Progenitor cell of endocrine pancreas (in vitro differentiated cells): ENCODE measurements at regions not wholly inside any gene's neighbourhood (a gene's known extent, or its start where the extent isn't known, plus 50 kb on each side); places are given as distances from the start of the nearest gene placed in this dataset.
A peak's percentile ranks its signal among the peaks of the same experiment; 100 is the strongest.

Experiments
- DNase-seq: peaks from one replicate; pipeline ENCODE4 v3.0.0; 2021; ENCODE audit warnings: low spot score; ENCODE audit not compliant: unreplicated experiment
- H3K27ac Mint-ChIP-seq: 2 replicates; pipeline ENCODE4 v1.8.0; 2021; ENCODE audit warnings: mild to moderate bottlenecking, moderate library complexity, mixed read lengths
- H3K27me3 Mint-ChIP-seq: 2 replicates; pipeline ENCODE4 v1.8.0; 2021; ENCODE audit warnings: mixed read lengths
- H3K36me3 Mint-ChIP-seq: 2 replicates; pipeline ENCODE4 v1.8.0; 2022; ENCODE audit warnings: mixed read lengths; ENCODE audit not compliant: insufficient read depth
- H3K4me1 Mint-ChIP-seq: 2 replicates; pipeline ENCODE4 v1.8.0; 2021; ENCODE audit warnings: low read depth, mixed read lengths
- H3K4me3 Mint-ChIP-seq: 2 replicates; pipeline ENCODE4 v1.8.0; 2021; ENCODE audit warnings: low read depth, mild to moderate bottlenecking, moderate library complexity, mixed read lengths
- H3K9me3 Mint-ChIP-seq: 2 replicates; pipeline ENCODE4 v1.8.0; 2021; ENCODE audit warnings: low read depth, mixed read lengths
- TF ChIP-seq, protein P1 (sequence below): fragments of 200-600 bp; sonication (generic); IDR thresholded peaks from one replicate; pipeline ENCODE4 v1.5.0; 2021; ENCODE audit warnings: antibody characterized with exemption, mild to moderate bottlenecking; ENCODE audit not compliant: unreplicated experiment

DNA sequence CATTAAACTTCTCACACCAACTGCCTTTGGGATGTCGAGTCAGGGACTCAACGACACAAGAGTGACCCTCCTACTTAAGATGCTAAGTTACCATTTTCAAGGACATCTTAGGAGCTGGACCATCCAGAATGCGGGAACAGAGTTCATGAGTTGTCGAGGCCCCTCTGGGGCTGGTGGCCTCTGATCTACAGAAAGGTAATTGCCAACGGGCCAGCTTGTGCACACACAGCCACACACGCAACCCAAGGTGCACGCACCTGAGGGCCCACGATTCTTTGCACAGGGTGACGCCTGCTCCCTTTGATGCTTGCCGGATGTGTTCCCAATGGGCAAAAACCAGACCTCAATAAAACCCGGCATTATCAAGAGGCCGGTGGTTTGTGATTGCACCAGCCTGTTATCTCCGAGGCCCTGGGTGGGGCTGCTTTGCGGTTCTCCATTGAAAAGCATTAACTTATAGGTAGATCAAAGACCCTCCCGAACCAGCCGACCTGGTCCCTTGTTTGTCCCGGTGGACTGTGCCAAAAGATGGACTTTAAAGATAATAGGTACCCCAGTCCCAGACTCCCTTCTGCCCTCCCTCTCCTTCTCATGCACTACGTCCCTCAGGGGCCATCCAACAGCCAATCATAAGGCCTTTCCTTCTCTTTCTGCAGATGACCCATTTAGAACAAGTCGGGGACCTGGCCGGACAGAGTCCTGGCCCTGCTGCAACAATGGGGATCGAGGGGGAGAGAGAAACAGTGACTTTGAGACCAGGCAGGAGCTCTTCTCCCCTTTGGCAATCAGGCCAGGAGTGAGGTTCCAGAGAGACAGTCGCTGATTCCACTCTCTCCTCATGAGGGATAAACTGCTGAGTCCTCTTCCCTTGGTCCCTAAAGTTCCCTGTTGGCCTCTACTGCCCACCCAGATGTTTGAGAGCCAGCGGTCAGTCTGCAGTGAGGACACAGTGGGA, 292.5 kb downstream of the SOX9 start:
- peak overlapping the region; percentile 62 for H3K27ac Mint-ChIP-seq
- no peak overlapping the region for H3K4me3 Mint-ChIP-seq
- H3K27me3 Mint-ChIP-seq = no peaks in the 10 kb centered on the region
- H3K4me1 Mint-ChIP-seq = no peaks in the 10 kb centered on the region
- H3K36me3 Mint-ChIP-seq = peaks cover 35% of the 10 kb centered on the region
- TF ChIP-seq, protein P1, sequence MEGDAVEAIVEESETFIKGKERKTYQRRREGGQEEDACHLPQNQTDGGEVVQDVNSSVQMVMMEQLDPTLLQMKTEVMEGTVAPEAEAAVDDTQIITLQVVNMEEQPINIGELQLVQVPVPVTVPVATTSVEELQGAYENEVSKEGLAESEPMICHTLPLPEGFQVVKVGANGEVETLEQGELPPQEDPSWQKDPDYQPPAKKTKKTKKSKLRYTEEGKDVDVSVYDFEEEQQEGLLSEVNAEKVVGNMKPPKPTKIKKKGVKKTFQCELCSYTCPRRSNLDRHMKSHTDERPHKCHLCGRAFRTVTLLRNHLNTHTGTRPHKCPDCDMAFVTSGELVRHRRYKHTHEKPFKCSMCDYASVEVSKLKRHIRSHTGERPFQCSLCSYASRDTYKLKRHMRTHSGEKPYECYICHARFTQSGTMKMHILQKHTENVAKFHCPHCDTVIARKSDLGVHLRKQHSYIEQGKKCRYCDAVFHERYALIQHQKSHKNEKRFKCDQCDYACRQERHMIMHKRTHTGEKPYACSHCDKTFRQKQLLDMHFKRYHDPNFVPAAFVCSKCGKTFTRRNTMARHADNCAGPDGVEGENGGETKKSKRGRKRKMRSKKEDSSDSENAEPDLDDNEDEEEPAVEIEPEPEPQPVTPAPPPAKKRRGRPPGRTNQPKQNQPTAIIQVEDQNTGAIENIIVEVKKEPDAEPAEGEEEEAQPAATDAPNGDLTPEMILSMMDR = no peak
- no peak for DNase-seq
- H3K9me3 Mint-ChIP-seq = peaks cover 8% of the 10 kb centered on the region

DNA sequence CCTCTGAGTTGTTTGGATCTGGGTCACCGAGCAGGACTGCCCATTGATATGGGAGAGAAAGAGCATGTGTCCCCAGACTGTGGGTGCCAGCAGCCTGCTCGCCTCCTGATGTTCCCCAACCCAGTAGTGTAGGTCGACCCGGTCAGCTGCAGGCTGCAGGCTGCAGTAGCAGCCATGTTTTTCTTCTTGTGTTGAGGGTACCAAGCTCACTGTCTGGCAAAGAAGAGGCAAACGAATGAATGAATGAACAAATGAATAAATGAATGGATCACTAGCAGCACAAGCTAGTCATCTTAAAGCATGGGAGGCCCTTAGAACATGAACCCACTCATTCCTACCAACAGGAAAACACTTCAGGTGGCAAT, 293.2 kb downstream of the SOX9 start:
- no peak overlapping the region for H3K27ac Mint-ChIP-seq
- H3K4me3 Mint-ChIP-seq = no peak overlapping the region
- no peaks in the 10 kb centered on the region for H3K27me3 Mint-ChIP-seq
- DNase-seq = no peak
- no peaks in the 10 kb centered on the region for H3K4me1 Mint-ChIP-seq
- TF ChIP-seq, protein P1 = no peak
- peaks cover 39% of the 10 kb centered on the region for H3K36me3 Mint-ChIP-seq
- peaks cover 11% of the 10 kb centered on the region for H3K9me3 Mint-ChIP-seq

DNA sequence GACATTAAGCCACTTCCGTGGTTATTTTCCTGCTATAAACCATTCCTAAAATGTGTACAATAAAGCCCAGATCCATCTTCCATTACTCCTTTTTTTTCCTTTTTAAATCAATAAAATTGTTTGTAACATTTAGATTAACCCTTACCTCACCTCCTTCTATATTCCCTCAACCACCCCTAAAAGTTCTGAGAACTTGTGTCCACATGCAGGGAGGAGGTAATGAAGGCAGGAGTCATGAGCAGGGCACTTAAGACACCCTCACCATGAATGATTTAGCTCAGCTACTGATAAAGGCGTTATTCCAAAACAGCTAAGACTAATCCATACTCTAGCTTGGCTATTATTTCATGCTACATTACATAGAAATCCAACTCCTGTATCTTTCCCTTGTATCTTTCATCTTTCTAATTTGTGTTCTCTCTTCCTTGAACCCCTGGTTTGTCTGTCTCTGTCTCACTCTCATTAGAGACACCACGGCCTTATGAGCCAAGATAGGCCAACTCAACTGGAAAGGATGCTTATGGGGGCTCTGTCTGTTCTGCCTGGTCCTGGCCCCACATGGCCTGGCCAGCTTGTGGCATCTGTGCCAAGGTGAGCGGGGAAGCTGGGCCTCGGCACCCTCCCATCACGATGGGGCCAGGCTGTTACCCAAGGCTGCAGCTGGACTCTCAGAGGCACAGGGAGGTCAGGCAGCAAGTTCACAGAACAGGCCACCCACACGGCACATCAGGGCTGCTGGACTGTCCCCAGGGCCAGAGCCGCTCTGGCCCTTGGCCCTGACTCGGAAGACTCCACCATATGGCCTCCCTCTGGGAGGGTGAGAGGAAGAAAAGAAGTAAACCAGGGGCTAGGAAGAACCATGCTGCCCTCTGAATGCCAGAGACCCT, 294.4 kb downstream of the SOX9 start:
- Mint-ChIP-seq H3K36me3 (peaks cover 45% of the 10 kb centered on the region), H3K27me3 (no peaks in the 10 kb centered on the region), H3K27ac (no peak overlapping the region), H3K9me3 (peaks cover 11% of the 10 kb centered on the region), H3K4me3 (no peak overlapping the region), H3K4me1 (no peaks in the 10 kb centered on the region)
- TF ChIP-seq, protein P1 = no peak
- no peak for DNase-seq

DNA sequence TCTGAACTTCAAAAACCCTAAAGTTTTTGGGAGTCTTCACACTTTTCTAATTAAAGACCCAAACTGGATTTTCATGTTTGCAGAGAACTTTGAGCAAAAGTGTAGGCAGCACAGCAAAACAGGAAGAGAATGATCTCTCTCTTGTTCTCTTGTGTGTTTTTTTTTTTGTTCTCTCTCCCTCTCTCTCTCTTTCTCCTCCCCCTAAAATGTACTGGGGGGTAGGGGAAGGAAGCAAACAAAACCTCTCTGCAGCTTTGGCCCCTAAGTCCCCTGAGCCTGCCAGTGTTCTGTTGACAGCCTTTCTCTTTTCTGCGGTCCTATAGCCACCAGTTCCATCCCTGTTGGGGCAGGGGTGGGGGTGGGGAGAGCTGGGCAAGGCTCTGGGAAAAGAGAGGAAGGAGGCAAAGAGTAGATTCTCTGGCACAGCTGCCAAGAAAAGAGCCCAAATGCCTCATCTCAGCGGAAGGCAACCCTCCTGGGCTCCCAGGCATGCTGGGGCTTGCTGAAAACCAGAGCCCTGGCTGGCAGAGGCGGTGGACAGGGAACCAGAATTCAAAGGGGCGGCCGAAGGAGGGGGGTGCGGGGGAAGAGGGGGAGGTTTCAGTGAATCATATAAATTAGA, 295.3 kb downstream of the SOX9 start:
- no peak for DNase-seq
- Mint-ChIP-seq H3K27me3 (no peaks in the 10 kb centered on the region), H3K4me1 (peaks cover 9% of the 10 kb centered on the region), H3K9me3 (peaks cover 11% of the 10 kb centered on the region), H3K27ac (no peak overlapping the region), H3K4me3 (no peak overlapping the region), H3K36me3 (peaks cover 45% of the 10 kb centered on the region)
- TF ChIP-seq, protein P1 = no peak

DNA sequence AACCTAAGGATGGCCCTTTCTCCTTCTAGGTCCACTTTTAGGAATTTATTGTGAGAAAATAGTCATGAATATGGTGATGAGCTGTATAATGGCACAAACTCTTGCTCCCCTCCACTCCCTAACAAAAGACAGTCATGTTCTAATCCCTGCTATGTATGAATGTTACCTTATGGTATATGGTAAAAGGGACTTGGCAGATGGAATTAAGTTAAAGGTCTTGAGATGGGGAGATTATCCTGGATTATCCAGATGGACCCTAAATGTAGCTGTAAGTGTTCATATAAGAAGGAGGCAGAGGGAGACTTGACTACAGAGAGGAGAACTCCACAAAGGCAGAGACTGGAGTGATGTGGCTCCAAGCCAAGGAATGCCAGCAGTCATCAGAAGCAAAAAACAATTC, 296.1 kb downstream of the SOX9 start:
- Mint-ChIP-seq H3K9me3 (peaks cover 11% of the 10 kb centered on the region), H3K27me3 (no peaks in the 10 kb centered on the region), H3K4me3 (no peak overlapping the region), H3K27ac (no peak overlapping the region), H3K4me1 (peaks cover 16% of the 10 kb centered on the region), H3K36me3 (peaks cover 43% of the 10 kb centered on the region)
- DNase-seq = no peak
- TF ChIP-seq, protein P1 = no peak
